Karpas-422 (cell line): ENCODE measurements at regions not wholly inside any gene's neighbourhood (a gene's known extent, or its start where the extent isn't known, plus 50 kb on each side); places are given as distances from the start of the nearest gene placed in this dataset.
A peak's percentile ranks its signal among the peaks of the same experiment; 100 is the strongest.

Experiments
- DNase-seq: peaks from one replicate; pipeline ENCODE4 v3.0.0-alpha.2; 2015
- H2AFZ ChIP-seq: fragments of 200-600 bp; sonication (generic); 2 replicates; pipeline ENCODE4 v1.6.1; 2014; ENCODE audit warnings: antibody characterized with exemption, low read length, mixed read lengths
- H3K27ac ChIP-seq: fragments of 200-600 bp; sonication (generic); 2 replicates; pipeline ENCODE4 v1.5.1; 2014; ENCODE audit warnings: mild to moderate bottlenecking, low read length, moderate library complexity
- H3K27me3 ChIP-seq: fragments of 200-600 bp; sonication (generic); 2 replicates; pipeline ENCODE4 v1.6.1; 2014; ENCODE audit warnings: low read length, mixed read lengths
- H3K36me3 ChIP-seq: fragments of 200-600 bp; sonication (generic); 2 replicates; pipeline ENCODE4 v1.6.1; 2014; ENCODE audit warnings: low read length, mixed read lengths; ENCODE audit not compliant: insufficient read depth
- H3K4me1 ChIP-seq: fragments of 200-600 bp; sonication (generic); 2 replicates; pipeline ENCODE4 v1.6.1; 2014; ENCODE audit warnings: mild to moderate bottlenecking, low read length, mixed read lengths
- H3K4me2 ChIP-seq: fragments of 200-600 bp; sonication (generic); 2 replicates; pipeline ENCODE4 v1.6.1; 2014; ENCODE audit warnings: low read length, low read depth, mild to moderate bottlenecking; ENCODE audit not compliant: poor library complexity, severe bottlenecking
- H3K4me3 ChIP-seq: fragments of 200-600 bp; sonication (generic); 2 replicates; pipeline ENCODE4 v1.5.1; 2014; ENCODE audit warnings: mild to moderate bottlenecking, antibody characterized with exemption, low read length, mixed read lengths
- H3K79me2 ChIP-seq: fragments of 200-600 bp; sonication (generic); 2 replicates; pipeline ENCODE4 v1.6.1; 2014; ENCODE audit warnings: mild to moderate bottlenecking, low read length, mixed read lengths
- H3K9ac ChIP-seq: fragments of 200-600 bp; sonication (generic); 2 replicates; pipeline ENCODE4 v1.6.0; 2014; ENCODE audit warnings: low read length
- H3K9me2 ChIP-seq: fragments of 200-600 bp; sonication (generic), shearing (Covaris generic); replicated peaks from 2 replicates; pipeline ENCODE4 v1.6.0; 2014; ENCODE audit warnings: mild to moderate bottlenecking, low read length, moderate library complexity; ENCODE audit not compliant: insufficient read depth
- H3K9me3 ChIP-seq: fragments of 300-700, 200-600 bp; sonication (generic); 2 replicates; pipeline ENCODE4 v1.6.1; 2014; ENCODE audit warnings: low read length, mixed read lengths
- H4K20me1 ChIP-seq: fragments of 200-600 bp; sonication (generic); 2 replicates; pipeline ENCODE4 v1.6.1; 2014; ENCODE audit warnings: mild to moderate bottlenecking, antibody characterized with exemption, low read length, low read depth; ENCODE audit not compliant: insufficient read depth

GRCh38 chr21:43276811-43277210 is 108.0 kb downstream of the CRYAA start:
- no peaks in the 10 kb centered on the region for H3K9me2 ChIP-seq
- H3K9ac ChIP-seq = no peak overlapping the region
- no peaks in the 10 kb centered on the region for H3K79me2 ChIP-seq
- H4K20me1 ChIP-seq = no peaks in the 10 kb centered on the region
- no peak for DNase-seq
- H3K4me1 ChIP-seq = peaks cover 26% of the 10 kb centered on the region
- no peaks in the 10 kb centered on the region for H3K9me3 ChIP-seq
- no peaks in the 10 kb centered on the region for H3K36me3 ChIP-seq
- H3K27ac ChIP-seq = no peak overlapping the region
- H2AFZ ChIP-seq = no peak overlapping the region
- H3K4me2 ChIP-seq = no peak overlapping the region
- H3K4me3 ChIP-seq = no peak overlapping the region
- H3K27me3 ChIP-seq = no peaks in the 10 kb centered on the region

DNA sequence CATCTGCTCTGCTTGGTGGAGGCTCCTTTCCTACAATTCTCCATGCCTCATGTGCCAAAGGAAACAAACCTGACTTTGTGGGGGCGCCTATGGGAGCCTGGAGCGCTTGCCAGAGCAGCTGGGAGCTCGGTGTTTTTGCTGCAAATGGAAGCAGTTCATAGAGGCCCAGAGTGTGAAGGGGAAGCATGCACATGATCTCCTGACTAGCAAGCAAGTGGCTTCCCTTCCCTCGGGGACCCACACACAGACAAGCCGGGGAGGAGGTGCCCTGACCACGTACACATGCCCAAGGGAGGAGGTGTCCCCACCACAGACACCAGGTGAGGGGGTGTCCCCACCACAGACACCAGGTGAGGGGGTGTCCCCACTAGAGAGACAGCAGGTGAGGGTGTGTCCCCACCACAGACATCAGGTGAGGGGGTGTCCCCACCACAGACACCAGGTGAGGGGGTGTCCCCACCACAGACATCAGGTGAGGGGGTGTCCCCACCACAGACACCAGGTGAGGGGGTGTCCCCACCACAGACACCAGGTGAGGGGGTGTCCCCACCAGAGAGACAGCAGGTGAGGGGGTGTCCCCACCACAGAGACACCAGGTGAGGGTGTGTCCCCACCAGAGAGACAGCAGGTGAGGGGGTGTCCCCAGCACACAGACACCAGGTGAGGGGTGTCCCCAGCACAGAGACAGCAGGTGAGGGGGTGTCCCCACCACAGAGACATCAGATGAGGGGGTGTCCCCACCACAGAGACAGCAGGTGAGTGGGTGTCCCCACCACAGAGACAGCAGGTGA is 106.8 kb downstream of the CRYAA start:
- Histone ChIP-seq H2AFZ (no peak overlapping the region), H3K27me3 (no peaks in the 10 kb centered on the region), H3K9me2 (no peaks in the 10 kb centered on the region), H4K20me1 (no peaks in the 10 kb centered on the region), H3K4me1 (peaks cover 22% of the 10 kb centered on the region), H3K4me3 (no peak overlapping the region), H3K36me3 (no peaks in the 10 kb centered on the region), H3K79me2 (no peaks in the 10 kb centered on the region), H3K9ac (no peak overlapping the region), H3K27ac (no peak overlapping the region), H3K9me3 (no peaks in the 10 kb centered on the region), H3K4me2 (no peak overlapping the region)
- no peak for DNase-seq

GRCh38 chr21:43274946-43275310 is 106.1 kb downstream of the CRYAA start:
- Histone ChIP-seq H3K4me1 (peaks cover 22% of the 10 kb centered on the region), H3K79me2 (no peaks in the 10 kb centered on the region), H4K20me1 (no peaks in the 10 kb centered on the region), H3K9me3 (no peaks in the 10 kb centered on the region), H3K4me3 (no peak overlapping the region), H3K36me3 (no peaks in the 10 kb centered on the region), H2AFZ (no peak overlapping the region), H3K27ac (no peak overlapping the region), H3K27me3 (no peaks in the 10 kb centered on the region), H3K9ac (no peak overlapping the region), H3K4me2 (no peak overlapping the region), H3K9me2 (no peaks in the 10 kb centered on the region)
- no peak for DNase-seq

DNA sequence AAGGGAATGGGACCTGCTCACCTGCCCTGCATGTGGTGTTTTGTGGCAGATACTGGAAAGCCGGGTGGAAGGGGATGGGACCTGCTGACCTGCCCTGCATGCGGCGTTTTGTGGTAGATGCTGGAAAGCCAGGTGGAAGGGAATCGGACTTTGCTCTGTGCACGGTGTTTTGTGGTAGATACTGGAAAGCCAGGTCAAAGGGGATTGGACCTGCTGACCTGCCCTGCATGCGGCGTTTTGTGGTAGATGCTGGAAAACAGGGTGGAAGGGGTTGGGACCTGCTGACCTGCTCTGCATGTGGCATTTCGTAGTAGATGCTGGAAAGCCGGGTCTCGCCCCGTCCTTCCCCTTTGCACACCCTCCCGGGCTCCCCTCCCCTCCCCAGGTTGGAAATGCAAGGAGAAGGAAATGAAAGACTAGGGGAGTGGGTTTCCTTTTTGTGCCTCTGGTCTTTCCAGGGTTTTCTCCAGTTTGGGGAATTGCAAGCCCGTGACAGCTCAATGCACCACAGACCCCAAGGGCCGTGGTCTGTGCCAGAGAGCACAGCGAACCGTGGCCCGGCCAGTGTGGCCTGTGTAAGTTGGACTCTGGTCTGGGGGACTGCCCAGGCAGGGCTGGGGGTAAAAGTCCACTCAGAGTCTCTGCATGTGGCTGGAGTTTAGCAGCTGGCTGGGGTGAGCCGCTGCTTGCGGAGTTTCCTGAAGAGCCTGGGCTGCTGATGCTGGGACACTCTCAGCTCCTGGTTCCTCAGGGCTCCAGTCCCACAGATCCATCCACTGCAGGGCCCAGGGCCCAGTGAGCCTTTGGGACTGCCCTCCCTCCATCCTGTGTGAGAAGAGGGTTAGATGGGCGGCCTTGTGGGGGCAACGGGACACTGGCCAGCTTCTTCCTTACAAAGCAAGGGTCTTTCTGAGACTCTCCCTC is 105.5 kb downstream of the CRYAA start:
- Histone ChIP-seq H3K9ac (no peak overlapping the region), H3K27me3 (no peaks in the 10 kb centered on the region)

GRCh38 chr21:43273708-43274021 is 104.9 kb downstream of the CRYAA start:
- Histone ChIP-seq H3K27ac (no peak overlapping the region), H3K9me2 (no peaks in the 10 kb centered on the region), H3K9ac (no peak overlapping the region), H3K9me3 (no peaks in the 10 kb centered on the region), H3K36me3 (no peaks in the 10 kb centered on the region), H3K4me2 (peak overlapping the region; percentile 30), H3K4me3 (no peak overlapping the region), H2AFZ (no peak overlapping the region), H3K27me3 (no peaks in the 10 kb centered on the region), H3K79me2 (no peaks in the 10 kb centered on the region), H4K20me1 (no peaks in the 10 kb centered on the region), H3K4me1 (peaks cover 32% of the 10 kb centered on the region)
- peak; percentile 73 for DNase-seq

More for the DNA sequence above, 105.5 kb downstream of the CRYAA start:
- H3K9me2 ChIP-seq = no peaks in the 10 kb centered on the region
- no peaks in the 10 kb centered on the region for H3K36me3 ChIP-seq
- no peaks in the 10 kb centered on the region for H4K20me1 ChIP-seq
- no peak overlapping the region for H2AFZ ChIP-seq
- H3K9me3 ChIP-seq = no peaks in the 10 kb centered on the region
- no peak overlapping the region for H3K4me3 ChIP-seq
- no peak overlapping the region for H3K27ac ChIP-seq
- H3K4me1 ChIP-seq = peaks cover 27% of the 10 kb centered on the region
- H3K79me2 ChIP-seq = no peaks in the 10 kb centered on the region
- peak overlapping the region; percentile 30 for H3K4me2 ChIP-seq
- no peak for DNase-seq

- no peak overlapping the region for H3K27ac ChIP-seq
- no peak overlapping the region for H2AFZ ChIP-seq
- DNase-seq = no peak
- H3K36me3 ChIP-seq = no peaks in the 10 kb centered on the region
- H3K4me2 ChIP-seq = peak overlapping the region; percentile 30
- no peaks in the 10 kb centered on the region for H3K9me2 ChIP-seq
- H3K9me3 ChIP-seq = no peaks in the 10 kb centered on the region
- H4K20me1 ChIP-seq = no peaks in the 10 kb centered on the region
- peaks cover 32% of the 10 kb centered on the region for H3K4me1 ChIP-seq
- no peak overlapping the region for H3K9ac ChIP-seq
- no peaks in the 10 kb centered on the region for H3K79me2 ChIP-seq
- no peaks in the 10 kb centered on the region for H3K27me3 ChIP-seq
- H3K4me3 ChIP-seq = no peak overlapping the region
These were observed 104.4 kb downstream of the CRYAA start for GRCh38 chr21:43273016-43273707.

GRCh38 chr21:43272591-43272990 is 103.8 kb downstream of the CRYAA start:
- no peak for DNase-seq
- Histone ChIP-seq H3K9me3 (no peaks in the 10 kb centered on the region), H3K9me2 (no peaks in the 10 kb centered on the region), H3K27me3 (no peaks in the 10 kb centered on the region), H3K27ac (no peak overlapping the region), H4K20me1 (no peaks in the 10 kb centered on the region), H3K36me3 (no peaks in the 10 kb centered on the region), H3K9ac (no peak overlapping the region), H3K4me3 (no peak overlapping the region), H3K4me2 (no peak overlapping the region), H3K79me2 (no peaks in the 10 kb centered on the region), H2AFZ (no peak overlapping the region), H3K4me1 (peaks cover 32% of the 10 kb centered on the region)

DNA sequence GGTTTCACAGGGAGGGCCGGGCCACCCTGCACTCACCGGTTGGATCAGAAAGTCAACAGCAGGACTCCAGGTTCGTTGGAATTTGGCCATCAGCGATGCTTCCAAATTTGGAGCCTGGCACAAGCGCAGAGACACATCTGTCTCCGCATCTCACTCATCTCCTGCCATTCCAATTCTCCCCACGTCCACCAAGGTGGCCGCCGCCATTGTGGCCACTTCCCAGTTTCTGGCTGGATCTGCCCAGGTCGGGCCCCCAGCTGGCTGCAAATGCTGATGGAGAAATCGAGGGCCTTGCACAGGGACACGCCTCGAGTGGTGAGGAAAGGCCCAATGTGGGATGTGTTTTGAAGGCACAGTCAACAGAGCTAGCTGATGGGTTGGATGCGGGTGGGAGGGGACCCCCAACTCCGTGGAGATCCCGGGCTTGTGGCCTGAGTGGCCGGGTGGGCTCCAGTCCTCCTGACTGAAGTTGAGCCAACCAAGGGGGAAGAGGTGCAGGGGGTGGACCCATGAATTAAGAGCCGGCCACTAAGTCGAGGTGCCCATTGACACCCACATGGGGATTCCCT is 102.7 kb downstream of the CRYAA start:
- H3K36me3 ChIP-seq = no peaks in the 10 kb centered on the region
- no peak for DNase-seq
- H3K4me1 ChIP-seq = peaks cover 32% of the 10 kb centered on the region
- no peak overlapping the region for H3K27ac ChIP-seq
- no peak overlapping the region for H3K4me3 ChIP-seq
- H4K20me1 ChIP-seq = no peaks in the 10 kb centered on the region
- no peaks in the 10 kb centered on the region for H3K27me3 ChIP-seq
- no peaks in the 10 kb centered on the region for H3K9me3 ChIP-seq
- no peaks in the 10 kb centered on the region for H3K79me2 ChIP-seq
- no peak overlapping the region for H3K9ac ChIP-seq
- H2AFZ ChIP-seq = no peak overlapping the region
- no peaks in the 10 kb centered on the region for H3K9me2 ChIP-seq
- H3K4me2 ChIP-seq = no peak overlapping the region
